ENCODE measurements at regions not wholly inside any gene's neighbourhood (a gene's known extent, or its start where the extent isn't known, plus 50 kb on each side); places are given as distances from the start of the nearest gene placed in this dataset.

GRCh38 chr6:165986914-165987482 lies 180.7 kb downstream of the TBXT start:
- DNase-seq (ENCODE audit: low read depth in 2 of 2) = no peak

DNA sequence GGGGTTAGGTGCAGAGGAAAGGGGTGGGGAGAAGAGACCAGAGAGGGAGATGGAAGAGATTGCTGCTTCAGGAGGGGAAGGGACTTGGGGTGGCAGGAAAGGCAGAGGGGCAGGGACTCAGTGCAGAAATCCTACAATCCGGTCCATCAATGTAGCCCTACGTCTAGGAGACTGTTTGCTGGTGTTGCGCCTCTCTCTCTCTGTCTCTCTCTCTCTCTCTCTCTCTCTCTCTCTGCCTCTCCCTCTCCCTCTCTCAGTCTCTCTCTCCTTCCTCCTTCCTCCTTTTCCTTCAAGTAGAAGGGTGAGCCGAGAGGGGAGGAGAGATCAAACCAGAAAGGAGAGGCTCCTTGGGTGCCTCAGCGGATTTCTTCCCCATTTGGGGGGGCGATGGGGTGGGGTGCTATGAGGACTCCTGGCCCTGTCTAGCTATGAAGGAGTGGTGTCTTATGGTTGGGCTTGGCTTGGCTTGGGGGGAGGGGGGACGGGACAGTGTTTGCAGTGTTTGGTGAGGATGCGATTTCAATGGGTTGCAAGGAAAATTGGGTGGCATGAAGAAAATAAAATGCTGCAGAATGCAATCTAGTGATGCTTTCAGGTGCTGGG lies 181.2 kb downstream of the TBXT start:
- DNase-seq (ENCODE audit: low read depth in 2 of 2) = no peak

DNA sequence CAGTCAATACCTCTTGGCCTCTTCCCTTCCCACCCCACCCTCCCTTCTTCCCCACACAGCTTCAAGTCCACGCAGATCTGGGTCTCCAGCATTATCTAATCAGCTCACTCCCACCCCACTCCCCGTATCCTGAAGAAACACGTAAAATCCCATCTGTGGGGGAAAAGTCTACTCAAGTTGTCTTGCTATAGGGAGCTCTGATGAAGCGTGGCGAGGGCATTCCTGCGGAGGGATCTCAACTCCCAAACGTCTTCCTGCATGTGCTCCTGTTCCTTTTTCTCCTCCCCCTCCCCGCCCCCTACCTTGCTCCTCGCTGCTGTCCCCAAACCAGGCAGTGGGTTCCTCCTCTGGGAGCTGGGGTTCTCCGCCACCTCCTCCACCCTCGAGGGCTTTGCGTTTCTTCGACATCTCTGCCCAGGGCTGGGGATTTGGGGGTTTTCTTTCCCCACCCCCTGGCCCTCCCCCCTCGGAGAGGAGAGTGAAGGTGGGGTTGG lies 181.8 kb downstream of the TBXT start:
- DNase-seq (ENCODE audit: low read depth in 2 of 2) = no peak

- no peak for DNase-seq (ENCODE audit: low read depth in 2 of 2)
Measured at GRCh38 chr6:165985281-165985805, 182.3 kb downstream of the TBXT start.

- DNase-seq (ENCODE audit: low read depth in 2 of 2) = no peak
Measured at GRCh38 chr6:165984729-165985275, 182.8 kb downstream of the TBXT start.

GRCh38 chr6:165983112-165984072 lies 184.3 kb downstream of the TBXT start:
- DNase-seq (ENCODE audit: low read depth in 2 of 2) = no peak

- no peak for DNase-seq (ENCODE audit: low read depth in 2 of 2)
Measured at GRCh38 chr6:165978476-165978875, 189.2 kb downstream of the TBXT start.

GRCh38 chr6:165976684-165977083 lies 191.0 kb downstream of the TBXT start:
- DNase-seq (ENCODE audit: low read depth in 2 of 2) = no peak

- DNase-seq (ENCODE audit: low read depth in 2 of 2) = no peak
Measured at GRCh38 chr6:165974817-165975216, 192.8 kb downstream of the TBXT start.

GRCh38 chr6:165973473-165973872 lies 194.2 kb downstream of the TBXT start:
- DNase-seq (ENCODE audit: low read depth in 2 of 2) = no peak

DNA sequence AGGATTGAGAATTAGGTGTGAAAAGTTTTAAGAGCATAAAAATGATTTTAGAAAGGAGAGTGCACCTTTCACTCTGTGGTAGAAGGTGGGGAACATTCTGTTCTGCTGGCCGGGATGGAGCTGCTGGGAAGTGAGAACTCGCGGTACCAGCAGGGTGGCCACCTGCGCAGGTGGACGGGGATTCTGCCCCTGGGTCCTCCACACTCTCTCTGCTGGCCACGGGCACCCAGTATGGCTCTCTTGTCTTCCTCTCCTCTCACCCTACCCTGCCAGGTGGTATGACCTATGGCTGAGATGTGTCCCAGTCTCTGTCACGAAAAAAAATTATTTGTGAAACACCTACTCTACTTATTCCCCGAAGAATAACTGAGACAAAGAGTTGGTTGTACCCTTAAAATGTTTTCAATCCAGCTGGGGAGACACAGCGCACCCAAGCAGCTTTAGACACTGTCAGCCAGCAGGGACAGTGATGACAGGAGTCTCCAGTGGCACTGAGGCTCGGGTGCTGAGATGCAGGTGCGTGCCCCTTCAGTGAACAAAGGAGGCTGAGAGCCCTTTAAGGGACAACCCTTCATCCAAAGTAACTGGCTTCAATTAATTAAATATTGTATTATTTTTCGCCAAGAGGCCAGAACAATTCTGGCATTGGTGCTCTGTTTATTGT lies 195.4 kb downstream of the TBXT start:
- DNase-seq (ENCODE audit: low read depth in 2 of 2) = no peak

DNA sequence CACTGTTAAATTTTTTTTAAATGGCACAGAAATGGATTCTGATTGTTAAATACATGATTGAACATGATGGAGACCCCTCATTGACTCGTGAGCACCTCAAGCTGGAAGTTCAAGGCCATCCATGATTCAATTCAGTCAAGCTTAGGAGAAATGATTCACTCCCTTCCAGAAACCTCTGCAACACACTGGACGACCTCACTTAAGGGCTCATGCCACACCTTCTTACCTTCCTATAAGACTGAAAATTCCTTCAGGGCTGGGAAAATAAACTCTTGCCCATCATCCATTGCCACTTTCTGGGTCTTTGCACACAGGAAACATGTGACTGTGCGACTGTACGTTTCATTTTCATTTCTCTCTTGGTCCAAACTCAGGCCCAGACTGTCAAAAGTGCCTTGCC lies 196.4 kb downstream of the TBXT start:
- DNase-seq (ENCODE audit: low read depth in 2 of 2) = no peak

DNA sequence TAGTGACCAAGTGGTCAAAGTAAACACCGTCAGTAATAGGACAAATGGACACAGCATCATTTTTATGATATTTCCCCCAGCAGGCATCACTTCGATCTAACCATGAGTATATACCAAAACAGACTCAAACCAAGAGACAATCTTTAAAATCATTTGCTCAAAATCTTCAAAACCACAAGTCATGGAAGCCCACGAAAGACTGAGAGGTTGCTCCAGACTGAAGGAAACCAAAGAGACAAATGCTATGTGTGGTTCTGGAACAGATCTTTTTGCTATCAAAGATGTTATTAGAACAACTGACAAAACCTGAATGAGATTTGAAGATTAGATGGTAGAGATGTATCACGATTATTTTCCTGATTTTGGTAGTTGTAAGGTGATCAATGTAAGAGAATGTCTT lies 197.7 kb downstream of the TBXT start:
- DNase-seq (ENCODE audit: low read depth in 2 of 2) = no peak

DNA sequence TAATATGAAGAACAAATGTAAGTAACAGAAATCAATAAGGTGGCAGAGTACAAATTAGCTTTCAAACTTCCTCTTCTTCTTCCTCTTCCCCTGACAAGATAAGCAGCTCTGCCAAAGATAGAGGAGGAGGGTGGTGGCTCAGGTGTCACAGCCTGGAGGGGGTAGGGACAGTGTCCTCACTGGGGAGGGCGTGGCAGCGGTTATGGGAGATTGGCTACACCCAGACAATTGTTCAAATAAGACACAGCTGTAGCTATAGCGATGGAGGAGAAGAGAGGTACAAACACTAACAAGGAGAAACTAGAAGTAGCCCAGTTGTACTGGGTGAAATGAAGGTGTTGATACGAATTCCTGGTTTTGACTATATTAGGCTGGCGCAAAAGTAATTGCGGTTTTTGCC lies 198.5 kb downstream of the TBXT start:
- DNase-seq (ENCODE audit: low read depth in 2 of 2) = no peak

GRCh38 chr6:165968408-165968807 lies 199.2 kb downstream of the TBXT start:
- DNase-seq (ENCODE audit: low read depth in 2 of 2) = no peak

GRCh38 chr6:165967810-165968407 lies 199.7 kb downstream of the TBXT start:
- no peak for DNase-seq (ENCODE audit: low read depth in 2 of 2)

DNA sequence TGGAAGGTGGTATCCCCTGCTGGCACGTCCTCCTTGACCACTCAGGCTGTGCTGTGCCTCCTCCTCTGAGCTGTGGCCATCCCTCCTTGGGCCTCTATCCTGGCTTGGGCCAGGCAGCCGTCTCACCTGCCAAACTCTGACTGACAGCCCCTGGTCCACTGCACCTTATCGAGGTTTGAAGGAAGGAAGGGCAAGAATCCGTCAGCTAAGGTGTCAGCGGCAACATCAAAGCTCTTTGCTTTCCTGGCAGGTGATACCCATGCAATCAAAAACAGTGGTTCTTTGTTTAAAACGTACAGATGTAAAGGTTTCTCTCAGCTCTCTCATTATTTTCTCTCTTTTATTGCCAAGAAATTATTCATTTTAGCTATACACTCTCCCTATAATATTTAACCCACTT lies 203.9 kb downstream of the TBXT start:
- no peak for DNase-seq (ENCODE audit: low read depth in 2 of 2)

DNA sequence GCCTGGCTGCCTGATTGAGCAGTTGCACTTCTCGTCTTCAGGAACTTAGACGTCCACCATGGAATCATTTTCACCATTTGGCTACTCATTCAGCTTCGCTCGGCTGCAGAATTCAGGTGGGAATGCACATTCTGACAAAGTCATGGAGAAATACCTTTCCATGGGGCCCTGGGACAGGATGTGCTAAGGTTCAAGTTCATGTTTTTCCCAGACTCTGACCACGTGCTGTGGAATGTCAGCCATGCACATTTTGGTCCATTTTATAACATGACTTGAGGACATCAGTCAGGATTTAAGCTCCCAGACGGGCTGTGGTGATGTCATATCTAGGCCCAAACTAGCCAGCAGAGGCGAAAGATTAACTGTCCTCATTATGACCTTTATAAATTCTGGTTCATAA lies 205.3 kb downstream of the TBXT start:
- no peak for DNase-seq (ENCODE audit: low read depth in 2 of 2)

GRCh38 chr6:165961233-165961632 lies 206.4 kb downstream of the TBXT start:
- no peak for DNase-seq (ENCODE audit: low read depth in 2 of 2)

DNA sequence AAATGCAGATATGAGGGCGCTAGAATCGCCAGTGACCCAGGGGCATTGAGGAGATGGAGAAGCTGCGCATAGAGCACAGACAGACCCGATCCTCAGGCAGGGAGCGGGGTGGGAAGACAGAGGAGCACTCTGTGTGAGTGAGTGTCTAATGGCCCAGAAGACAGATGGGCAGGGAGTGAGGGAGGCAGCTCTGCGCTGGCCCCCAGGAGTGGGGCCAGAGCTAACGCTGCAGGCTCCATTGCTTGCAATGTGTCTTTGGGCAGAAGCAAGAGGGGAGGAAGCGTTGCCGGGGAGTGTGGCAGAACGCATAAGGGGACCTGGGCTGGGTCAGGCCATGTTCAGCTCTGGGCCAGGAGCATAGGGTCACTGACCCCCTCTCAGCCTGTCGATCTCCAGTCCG lies 207.0 kb downstream of the TBXT start:
- DNase-seq (ENCODE audit: low read depth in 2 of 2) = no peak

DNA sequence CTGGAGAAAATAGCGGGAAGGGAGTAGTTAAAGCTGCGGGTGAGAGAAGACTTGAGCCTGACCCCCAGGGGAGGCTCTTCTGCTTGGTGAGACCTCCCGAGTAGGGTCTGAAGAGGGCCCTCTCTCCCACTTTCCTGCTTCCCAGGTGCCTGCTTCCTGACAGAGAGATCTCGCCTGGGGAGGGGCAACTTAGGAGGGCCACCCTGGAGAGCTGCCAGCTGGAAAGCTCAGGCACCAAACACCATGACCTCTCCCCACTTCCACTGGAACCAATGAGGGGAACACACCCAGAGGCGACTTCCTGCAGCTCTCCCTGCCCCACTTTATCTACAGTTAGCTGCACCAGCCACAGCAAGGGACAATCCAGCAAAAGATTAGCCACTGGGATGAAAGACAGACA lies 208.0 kb downstream of the TBXT start:
- no peak for DNase-seq (ENCODE audit: low read depth in 2 of 2)

All from lung microvascular endothelial cell (primary cell).